ENCODE measurements at regions not wholly inside any gene's neighbourhood (a gene's known extent, or its start where the extent isn't known, plus 50 kb on each side); places are given as distances from the start of the nearest gene placed in this dataset.

DNA sequence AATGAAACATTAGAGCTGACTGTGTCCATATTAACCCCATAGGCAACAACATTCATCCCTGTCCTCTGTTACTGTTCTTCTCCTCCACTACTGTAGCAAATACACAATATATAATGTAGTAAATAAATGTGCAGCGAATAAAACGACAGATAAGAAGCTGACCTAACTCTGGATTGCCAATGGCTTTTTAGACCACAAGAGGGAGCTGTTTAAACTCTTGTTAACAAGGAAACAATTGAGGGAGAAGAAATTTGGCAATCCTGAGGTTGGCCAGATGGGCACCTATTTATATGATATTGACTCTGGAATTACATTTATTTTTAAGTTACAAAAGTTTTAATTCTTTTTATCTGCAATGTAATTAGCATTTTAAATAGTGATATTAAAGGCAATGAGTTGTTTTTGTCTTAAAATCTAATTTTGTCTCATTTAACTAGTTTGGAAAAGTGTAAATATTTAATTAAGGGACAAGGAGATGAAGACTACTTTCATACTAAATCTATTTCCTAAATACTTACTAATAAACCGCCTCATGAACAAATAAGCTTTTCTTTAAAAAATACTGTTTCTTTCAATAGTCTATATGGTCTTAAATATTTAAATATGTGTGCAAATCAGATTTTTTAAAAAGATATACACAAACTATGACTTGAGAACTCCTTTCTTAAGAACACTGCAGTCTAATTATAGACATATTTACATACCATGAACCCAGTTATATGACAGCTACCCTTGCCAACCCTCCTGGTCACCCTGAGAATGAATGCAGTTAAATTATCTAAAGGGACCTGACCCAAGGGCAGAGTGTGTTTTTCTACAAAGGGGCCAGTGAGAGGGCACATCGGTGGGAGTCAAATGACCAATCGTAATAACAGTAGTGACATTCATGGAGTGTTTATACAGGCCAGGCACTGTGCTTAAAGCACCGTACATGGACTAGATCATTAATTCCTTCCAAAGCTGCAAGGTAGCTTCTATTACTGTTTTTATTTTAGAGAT is 52.9 kb upstream of the HPF1 start:
- DNase-seq (ENCODE audit: low spot score): peak; percentile 75

DNA sequence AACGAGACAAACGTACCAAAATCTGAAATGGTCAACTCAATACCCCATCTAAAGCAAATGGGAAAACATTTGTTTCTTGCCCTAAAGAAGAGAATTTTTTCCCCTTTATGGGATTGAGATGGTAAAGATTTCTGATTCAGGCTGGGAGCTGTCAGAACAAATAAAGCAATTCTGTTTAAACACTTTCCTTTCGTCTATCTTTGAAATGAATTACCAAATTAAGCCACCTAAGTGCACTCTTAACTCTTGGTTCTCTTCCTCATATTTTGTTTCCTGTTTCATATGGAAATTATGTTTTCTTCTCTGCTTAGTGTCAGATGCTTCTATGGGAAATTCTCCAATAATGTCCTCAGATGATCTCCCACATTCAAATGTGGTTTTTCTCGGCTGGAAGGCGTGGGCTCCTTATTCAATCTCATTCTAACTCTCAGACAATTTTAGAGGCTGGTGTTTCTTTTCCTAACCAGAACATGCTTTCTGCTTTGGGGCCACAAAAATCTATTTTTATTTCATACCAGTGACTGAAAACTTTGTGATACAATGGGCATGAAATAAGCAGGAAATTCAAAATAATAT is 50.3 kb upstream of the HPF1 start:
- DNase-seq (ENCODE audit: low spot score): no peak
